ENCODE measurements at regions not wholly inside any gene's neighbourhood (a gene's known extent, or its start where the extent isn't known, plus 50 kb on each side); places are given as distances from the start of the nearest gene placed in this dataset.

GRCh38 chr1:14321422-14321821 is 277.1 kb upstream of the KAZN start:
- H3K27me3 ChIP-seq (replicated peaks in 1 of 4; ENCODE audit: control extremely low read depth in 1 of 4, control insufficient read depth in 3 of 4, insufficient read depth in 4 of 4, low read length in 3 of 4) = peaks cover 0 to 4% (median 1%) of the 10 kb centered on the region in 4 experiments
- H3K9me3 ChIP-seq (ENCODE audit: control extremely low read depth in 1 of 3, control insufficient read depth in 2 of 3, insufficient read depth in 1 of 3, low read length in 2 of 3) = peaks cover 0 to 4% (median 3%) of the 10 kb centered on the region in 3 donors
- H4K20me1 ChIP-seq (ENCODE audit: control insufficient read depth, insufficient read depth, low read length, poor library complexity, severe bottlenecking) = no peaks in the 10 kb centered on the region
- Mint-ChIP-seq H3K4me3 (no peak overlapping the region), H3K27me3 (peaks cover 17% of the 10 kb centered on the region), H3K27ac (no peak overlapping the region), H3K9me3 (ENCODE audit: insufficient read depth) (peaks cover 5% of the 10 kb centered on the region), H3K4me1 (no peaks in the 10 kb centered on the region)
- no peaks in the 10 kb centered on the region for H3K4me1 ChIP-seq (ENCODE audit: control insufficient read depth in 2 of 2, insufficient read depth in 2 of 2, low read length in 2 of 2)
- ChIA-PET CTCF (no interaction called here), POLR2A (no interaction called here)
- no peaks in the 10 kb centered on the region for H3K79me2 ChIP-seq (ENCODE audit: control insufficient read depth, insufficient read depth, low read length)
- ATAC-seq (ENCODE audit: low read depth) (no peak), DNase-seq (no peak)
- H3K27ac ChIP-seq (ENCODE audit: low read length in 2 of 2) = no peak overlapping the region
- no peaks in the 10 kb centered on the region for H3K36me3 ChIP-seq (replicated peaks in 1 of 2; ENCODE audit: control extremely low read depth in 1 of 2, control insufficient read depth in 1 of 2, extremely low read depth in 1 of 2, insufficient read depth in 2 of 2, low read length in 1 of 2)
- H2AFZ ChIP-seq (ENCODE audit: insufficient read depth, low read depth, low read length, poor library complexity, severe bottlenecking) = no peak overlapping the region
- intact Hi-C loops (cut with micrococcal nuclease) = no loop called here
- no peak overlapping the region for H3K9ac ChIP-seq (ENCODE audit: low read length)
- no peak for TF ChIP-seq EZH2 (IDR thresholded peaks at IDR 0.05; ENCODE audit: borderline replicate concordance, insufficient read depth, low read depth, low read length, poor library complexity, severe bottlenecking)
- TF ChIP-seq, protein P1, sequence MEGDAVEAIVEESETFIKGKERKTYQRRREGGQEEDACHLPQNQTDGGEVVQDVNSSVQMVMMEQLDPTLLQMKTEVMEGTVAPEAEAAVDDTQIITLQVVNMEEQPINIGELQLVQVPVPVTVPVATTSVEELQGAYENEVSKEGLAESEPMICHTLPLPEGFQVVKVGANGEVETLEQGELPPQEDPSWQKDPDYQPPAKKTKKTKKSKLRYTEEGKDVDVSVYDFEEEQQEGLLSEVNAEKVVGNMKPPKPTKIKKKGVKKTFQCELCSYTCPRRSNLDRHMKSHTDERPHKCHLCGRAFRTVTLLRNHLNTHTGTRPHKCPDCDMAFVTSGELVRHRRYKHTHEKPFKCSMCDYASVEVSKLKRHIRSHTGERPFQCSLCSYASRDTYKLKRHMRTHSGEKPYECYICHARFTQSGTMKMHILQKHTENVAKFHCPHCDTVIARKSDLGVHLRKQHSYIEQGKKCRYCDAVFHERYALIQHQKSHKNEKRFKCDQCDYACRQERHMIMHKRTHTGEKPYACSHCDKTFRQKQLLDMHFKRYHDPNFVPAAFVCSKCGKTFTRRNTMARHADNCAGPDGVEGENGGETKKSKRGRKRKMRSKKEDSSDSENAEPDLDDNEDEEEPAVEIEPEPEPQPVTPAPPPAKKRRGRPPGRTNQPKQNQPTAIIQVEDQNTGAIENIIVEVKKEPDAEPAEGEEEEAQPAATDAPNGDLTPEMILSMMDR (IDR thresholded peaks at IDR 0.05) = no peak
- WGBS (ENCODE audit: insufficient coverage) = no CpG with 5 or more reads among the region's 1 CpG
- H3K4me2 ChIP-seq (replicated peaks; ENCODE audit: low read depth, low read length, poor library complexity, severe bottlenecking) = no peak overlapping the region
- no peak overlapping the region for H3K4me3 ChIP-seq (ENCODE audit: control extremely low read depth in 1 of 5, extremely low read depth in 1 of 5, insufficient read depth in 1 of 5, low read depth in 2 of 5, low read length in 4 of 5)

GRCh38 chr1:14323568-14324247 is 274.8 kb upstream of the KAZN start:
- H3K9me3 Mint-ChIP-seq (ENCODE audit: insufficient read depth) = peaks cover 5% of the 10 kb centered on the region
- Histone ChIP-seq H4K20me1 (ENCODE audit: control insufficient read depth, insufficient read depth, low read length, poor library complexity, severe bottlenecking) (no peaks in the 10 kb centered on the region), H3K4me1 (ENCODE audit: control insufficient read depth in 2 of 2, insufficient read depth in 2 of 2, low read length in 2 of 2) (no peaks in the 10 kb centered on the region), H3K27ac (ENCODE audit: low read length in 2 of 2) (no peak overlapping the region), H3K27me3 (replicated peaks in 1 of 4; ENCODE audit: control extremely low read depth in 1 of 4, control insufficient read depth in 3 of 4, insufficient read depth in 4 of 4, low read length in 3 of 4) (peaks cover 0 to 4% (median 1%) of the 10 kb centered on the region in 4 experiments), H3K36me3 (replicated peaks in 1 of 2; ENCODE audit: control extremely low read depth in 1 of 2, control insufficient read depth in 1 of 2, extremely low read depth in 1 of 2, insufficient read depth in 2 of 2, low read length in 1 of 2) (no peaks in the 10 kb centered on the region), H3K9me3 (ENCODE audit: control extremely low read depth in 1 of 3, control insufficient read depth in 2 of 3, insufficient read depth in 1 of 3, low read length in 2 of 3) (peaks cover 0 to 4% (median 3%) of the 10 kb centered on the region in 3 donors), H3K79me2 (ENCODE audit: control insufficient read depth, insufficient read depth, low read length) (no peaks in the 10 kb centered on the region), H2AFZ (ENCODE audit: insufficient read depth, low read depth, low read length, poor library complexity, severe bottlenecking) (no peak overlapping the region), H3K4me3 (ENCODE audit: control extremely low read depth in 1 of 5, extremely low read depth in 1 of 5, insufficient read depth in 1 of 5, low read depth in 2 of 5, low read length in 4 of 5) (no peak overlapping the region), H3K9ac (ENCODE audit: low read length) (no peak overlapping the region), H3K4me2 (replicated peaks; ENCODE audit: low read depth, low read length, poor library complexity, severe bottlenecking) (no peak overlapping the region)
- H3K27me3 Mint-ChIP-seq = peaks cover 28% of the 10 kb centered on the region
- POLR2A ChIA-PET = no interaction called here
- TF ChIP-seq, protein P1 (IDR thresholded peaks at IDR 0.05) = no peak
- TF ChIP-seq EZH2 (IDR thresholded peaks at IDR 0.05; ENCODE audit: borderline replicate concordance, insufficient read depth, low read depth, low read length, poor library complexity, severe bottlenecking) = no peak
- DNase-seq (no peak), ATAC-seq (ENCODE audit: low read depth) (no peak)
- no CpG with 5 or more reads among the region's 2 CpGs for WGBS (ENCODE audit: insufficient coverage)
- CTCF ChIA-PET = no interaction called here
- H3K27ac Mint-ChIP-seq = no peak overlapping the region
- H3K4me1 Mint-ChIP-seq = no peaks in the 10 kb centered on the region
- intact Hi-C loops (cut with micrococcal nuclease) = no loop called here
- no peak overlapping the region for H3K4me3 Mint-ChIP-seq

Measured in B cell (primary cell).